Kidney epithelial cell (primary cell): ENCODE measurements at regions not wholly inside any gene's neighbourhood (a gene's known extent, or its start where the extent isn't known, plus 50 kb on each side); places are given as distances from the start of the nearest gene placed in this dataset.
"Not testable (repeated sequence)": the region's sequence is repeated elsewhere in the genome, so short reads cannot be mapped to it uniquely, and the experiment has no call there.

Source experiments
- DNase-seq: peaks from one replicate; pipeline ENCODE4 v3.0.0-alpha.2; 2010; ENCODE audit warnings: low read depth
- H3K27me3 ChIP-seq: 2 replicates; pipeline ENCODE4 v1.6.0; 2011; ENCODE audit warnings: low read length; ENCODE audit not compliant: control insufficient read depth, insufficient read depth
- H3K36me3 ChIP-seq: 2 replicates; pipeline ENCODE4 v1.5.1; 2011; ENCODE audit warnings: low read length; ENCODE audit not compliant: control insufficient read depth, insufficient read depth
- H3K4me3 ChIP-seq: 2 replicates; pipeline ENCODE4 v1.5.1; 2011; ENCODE audit warnings: low read depth, mild to moderate bottlenecking, control low read depth, low read length
- TF ChIP-seq, protein P1 (sequence below): IDR thresholded peaks from 2 replicates; pipeline ENCODE4 v1.5.1; 2011; ENCODE audit warnings: mild to moderate bottlenecking, moderate library complexity, low read length, control low read depth, inconsistent platforms; ENCODE audit not compliant: insufficient read depth, poor library complexity, severe bottlenecking

DNA sequence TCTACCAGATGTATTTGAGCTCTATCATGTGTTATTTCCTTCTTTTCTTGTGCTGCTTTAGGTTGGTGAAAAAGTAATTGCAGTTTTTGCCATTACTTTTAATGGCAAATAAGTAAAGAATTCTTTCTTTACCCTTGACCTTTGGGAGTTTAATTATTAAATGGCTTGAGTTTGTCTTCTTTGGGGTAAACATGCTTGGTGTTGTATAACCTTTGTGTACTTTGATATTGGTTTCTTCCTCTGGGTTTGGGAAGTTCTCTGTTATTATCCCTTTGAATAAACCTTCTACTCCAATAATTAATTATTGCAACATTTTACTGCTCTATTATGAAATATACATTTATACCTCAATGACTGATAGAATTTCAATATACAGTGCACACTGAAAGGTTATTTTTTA, 709.4 kb downstream of the PCDH17 start:
- no peak for DNase-seq
- Histone ChIP-seq H3K27me3 (no peaks in the 10 kb centered on the region), H3K4me3 (no peak overlapping the region), H3K36me3 (no peaks in the 10 kb centered on the region)
- TF ChIP-seq, protein P1, sequence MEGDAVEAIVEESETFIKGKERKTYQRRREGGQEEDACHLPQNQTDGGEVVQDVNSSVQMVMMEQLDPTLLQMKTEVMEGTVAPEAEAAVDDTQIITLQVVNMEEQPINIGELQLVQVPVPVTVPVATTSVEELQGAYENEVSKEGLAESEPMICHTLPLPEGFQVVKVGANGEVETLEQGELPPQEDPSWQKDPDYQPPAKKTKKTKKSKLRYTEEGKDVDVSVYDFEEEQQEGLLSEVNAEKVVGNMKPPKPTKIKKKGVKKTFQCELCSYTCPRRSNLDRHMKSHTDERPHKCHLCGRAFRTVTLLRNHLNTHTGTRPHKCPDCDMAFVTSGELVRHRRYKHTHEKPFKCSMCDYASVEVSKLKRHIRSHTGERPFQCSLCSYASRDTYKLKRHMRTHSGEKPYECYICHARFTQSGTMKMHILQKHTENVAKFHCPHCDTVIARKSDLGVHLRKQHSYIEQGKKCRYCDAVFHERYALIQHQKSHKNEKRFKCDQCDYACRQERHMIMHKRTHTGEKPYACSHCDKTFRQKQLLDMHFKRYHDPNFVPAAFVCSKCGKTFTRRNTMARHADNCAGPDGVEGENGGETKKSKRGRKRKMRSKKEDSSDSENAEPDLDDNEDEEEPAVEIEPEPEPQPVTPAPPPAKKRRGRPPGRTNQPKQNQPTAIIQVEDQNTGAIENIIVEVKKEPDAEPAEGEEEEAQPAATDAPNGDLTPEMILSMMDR: no peak

DNA sequence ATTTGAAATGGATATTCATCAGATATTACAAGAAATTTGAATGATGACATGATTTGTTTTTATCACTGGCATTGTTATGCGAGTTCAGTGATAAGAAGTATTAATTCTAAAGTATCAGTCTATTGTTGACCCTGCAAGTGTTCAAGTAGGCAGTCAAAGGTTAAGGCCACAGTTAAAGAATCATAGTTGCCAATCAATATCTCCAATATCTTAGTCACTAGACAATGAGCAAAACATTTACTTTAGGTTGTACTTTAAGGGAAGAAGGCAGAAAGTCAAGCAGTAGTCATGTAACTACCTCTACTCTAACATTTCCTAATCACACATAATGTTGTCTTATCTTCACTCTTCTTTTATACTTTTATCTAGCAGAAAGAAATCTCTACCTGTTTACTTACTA, 709.8 kb downstream of the PCDH17 start:
- no peaks in the 10 kb centered on the region for H3K36me3 ChIP-seq
- no peaks in the 10 kb centered on the region for H3K27me3 ChIP-seq
- TF ChIP-seq, protein P1: no peak
- H3K4me3 ChIP-seq: no peak overlapping the region
- no peak for DNase-seq

DNA sequence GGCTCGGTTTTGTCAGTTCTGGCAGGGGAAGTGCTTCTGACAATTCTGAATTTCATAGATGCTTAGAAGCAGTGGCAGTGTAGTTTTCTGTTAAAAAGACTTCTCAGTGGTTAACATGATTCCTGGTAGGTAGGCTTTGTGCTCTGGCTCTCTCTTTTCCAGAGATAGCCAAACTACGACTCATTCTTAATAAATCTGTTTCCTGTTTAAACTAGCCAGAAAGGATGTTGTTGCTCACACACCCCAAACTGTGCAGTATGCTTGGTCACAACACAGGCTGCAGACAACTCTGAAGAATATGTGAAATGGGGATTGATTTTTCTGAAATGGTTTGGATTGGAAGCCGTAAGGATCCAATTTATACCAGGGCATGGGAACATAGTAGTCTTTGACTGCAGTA, 711.5 kb downstream of the PCDH17 start:
- peak; percentile 12 for DNase-seq
- no peaks in the 10 kb centered on the region for H3K36me3 ChIP-seq
- TF ChIP-seq, protein P1: no peak
- no peaks in the 10 kb centered on the region for H3K27me3 ChIP-seq
- H3K4me3 ChIP-seq: no peak overlapping the region

DNA sequence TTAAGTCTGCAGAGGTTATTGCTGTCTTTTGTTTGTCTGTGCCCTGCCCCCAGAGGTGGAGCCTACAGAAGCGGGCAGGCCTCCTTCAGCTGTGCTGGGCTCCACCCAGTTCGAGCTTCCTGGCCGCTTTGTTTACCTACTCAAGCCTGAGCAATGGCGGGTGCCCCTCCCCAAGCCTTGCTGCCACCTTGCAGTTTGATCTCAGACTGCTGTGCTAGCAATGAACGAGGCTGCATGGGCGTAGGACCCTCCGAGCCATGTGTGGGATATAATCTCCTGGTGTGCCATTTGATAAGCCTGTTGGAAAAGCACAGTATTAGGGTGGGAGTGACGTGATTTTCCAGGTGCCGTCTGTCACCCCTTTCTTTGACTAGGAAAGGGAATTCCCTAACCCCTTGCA, 720.6 kb downstream of the PCDH17 start:
- not testable (repeated sequence) for H3K36me3 ChIP-seq, H3K27me3 ChIP-seq, DNase-seq, H3K4me3 ChIP-seq

DNA sequence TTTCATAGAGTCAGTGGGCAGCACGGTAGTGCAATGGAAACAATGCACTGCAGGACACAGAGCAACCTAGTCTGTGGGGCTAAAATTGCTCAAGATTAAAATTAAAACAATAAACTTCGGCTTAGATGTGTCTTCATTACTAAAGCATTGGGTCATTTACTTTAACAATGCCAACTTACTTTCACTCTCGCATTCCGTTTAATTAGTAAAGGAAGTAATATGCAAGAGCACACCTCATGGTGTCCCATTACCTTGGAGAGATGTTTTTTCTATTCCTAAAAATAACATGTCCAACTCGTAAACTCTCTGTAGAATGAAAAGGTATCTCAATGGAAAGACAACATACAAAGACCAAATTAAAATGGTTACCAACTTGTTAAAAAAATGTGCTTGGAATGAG, 738.4 kb downstream of the PCDH17 start:
- DNase-seq: no peak
- TF ChIP-seq, protein P1: no peak
- H3K36me3 ChIP-seq: no peaks in the 10 kb centered on the region
- no peak overlapping the region for H3K4me3 ChIP-seq
- no peaks in the 10 kb centered on the region for H3K27me3 ChIP-seq

DNA sequence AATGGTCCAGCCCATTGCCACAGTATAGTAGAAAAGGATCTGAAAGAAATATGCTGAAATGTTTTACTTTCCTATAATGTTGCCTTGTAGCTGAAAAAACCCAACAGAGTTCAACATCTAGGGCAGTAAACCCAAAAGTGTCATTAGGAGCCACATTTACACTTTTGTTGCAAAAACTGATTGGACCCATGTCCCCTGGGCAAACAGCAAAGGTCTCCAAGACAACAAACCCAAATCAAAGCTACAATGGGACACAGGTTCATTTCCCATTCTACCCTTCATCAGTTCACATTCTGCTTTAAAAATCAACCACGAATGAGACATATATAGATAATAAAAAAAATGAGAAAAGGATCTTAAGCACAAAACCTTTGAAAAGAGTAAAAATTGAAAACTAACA, 744.8 kb downstream of the PCDH17 start:
- TF ChIP-seq, protein P1: no peak
- Histone ChIP-seq H3K27me3 (no peaks in the 10 kb centered on the region), H3K36me3 (no peaks in the 10 kb centered on the region), H3K4me3 (no peak overlapping the region)
- DNase-seq: no peak

DNA sequence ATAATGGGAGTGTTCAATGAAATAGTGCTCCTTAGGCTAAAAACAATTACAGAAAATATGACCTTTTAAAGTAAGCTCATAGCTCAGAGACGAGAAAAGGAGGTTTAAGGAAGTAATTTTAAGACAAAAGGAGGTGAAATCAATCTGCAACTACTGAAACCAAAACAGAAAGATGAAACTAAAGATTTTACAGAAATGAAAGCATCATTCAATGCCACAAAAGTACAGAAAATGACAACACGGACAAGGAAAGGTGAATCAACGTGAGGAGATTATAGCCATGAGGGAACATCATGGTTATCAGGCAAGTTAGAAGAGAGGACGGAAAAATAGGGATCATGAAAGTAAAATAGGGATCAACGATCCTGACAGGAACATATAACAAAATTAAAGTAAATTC, 745.2 kb downstream of the PCDH17 start:
- Histone ChIP-seq H3K4me3 (no peak overlapping the region), H3K36me3 (no peaks in the 10 kb centered on the region), H3K27me3 (no peaks in the 10 kb centered on the region)
- no peak for DNase-seq
- TF ChIP-seq, protein P1: no peak
